T-helper 2 cell treated with Interferon-gamma antibody and Interleukin-4, amounts not matched to agents 5 μg/mL and 100 μg/mL, for 36 hours (primary cell): ENCODE measurements at regions not wholly inside any gene's neighbourhood (a gene's known extent, or its start where the extent isn't known, plus 50 kb on each side); places are given as distances from the start of the nearest gene placed in this dataset.
"Not testable (repeated sequence)": the region's sequence is repeated elsewhere in the genome, so short reads cannot be mapped to it uniquely, and the experiment has no call there.

ENCODE experiments used
- DNase-seq: peaks from one replicate; pipeline ENCODE4 v3.0.0; 2021; ENCODE audit warnings: low spot score
- H3K27ac Mint-ChIP-seq: one replicate; pipeline ENCODE4 v1.8.0; 2021; ENCODE audit warnings: mild to moderate bottlenecking, mixed read lengths
- H3K27me3 Mint-ChIP-seq: one replicate; pipeline ENCODE4 v1.8.0; 2021; ENCODE audit warnings: low read depth, mixed read lengths
- H3K36me3 Mint-ChIP-seq: one replicate; pipeline ENCODE4 v1.8.0; 2021; ENCODE audit warnings: low read depth, mixed read lengths
- H3K4me1 Mint-ChIP-seq: one replicate; pipeline ENCODE4 v1.8.0; 2021; ENCODE audit warnings: low read depth, mixed read lengths
- H3K4me3 Mint-ChIP-seq: one replicate; pipeline ENCODE4 v1.8.0; 2022; ENCODE audit warnings: mild to moderate bottlenecking, moderate library complexity, mixed read lengths
- H3K9me3 Mint-ChIP-seq: one replicate; pipeline ENCODE4 v1.8.0; 2021; ENCODE audit warnings: mixed read lengths

DNA sequence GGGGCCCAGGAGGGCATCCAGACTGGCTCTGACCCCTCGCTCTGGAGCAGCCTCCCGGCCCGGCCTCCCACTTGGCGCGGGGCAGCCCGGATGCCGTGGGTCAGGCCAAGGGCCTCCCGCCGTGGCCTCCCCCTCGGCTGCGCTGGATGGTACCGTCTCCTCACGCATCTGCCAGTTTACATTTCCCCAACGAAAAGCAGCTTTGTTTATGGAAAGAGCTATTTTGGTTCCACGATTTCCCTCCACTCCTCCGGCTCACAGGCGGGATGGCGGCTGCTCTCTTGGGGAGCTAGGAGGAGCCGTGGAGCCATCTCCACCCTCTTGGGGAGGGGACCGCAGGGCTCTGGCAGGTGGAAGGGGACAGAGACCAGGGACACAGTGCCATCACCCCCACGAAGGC is 93.2 kb upstream of the MYL10 start:
- H3K36me3 Mint-ChIP-seq, result no peaks in the 10 kb centered on the region
- peaks cover 3% of the 10 kb centered on the region for H3K4me1 Mint-ChIP-seq
- H3K9me3 Mint-ChIP-seq, result peaks cover 3% of the 10 kb centered on the region
- H3K27ac Mint-ChIP-seq, result no peak overlapping the region
- no peaks in the 10 kb centered on the region for H3K27me3 Mint-ChIP-seq
- H3K4me3 Mint-ChIP-seq, result no peak overlapping the region
- no peak for DNase-seq

DNA sequence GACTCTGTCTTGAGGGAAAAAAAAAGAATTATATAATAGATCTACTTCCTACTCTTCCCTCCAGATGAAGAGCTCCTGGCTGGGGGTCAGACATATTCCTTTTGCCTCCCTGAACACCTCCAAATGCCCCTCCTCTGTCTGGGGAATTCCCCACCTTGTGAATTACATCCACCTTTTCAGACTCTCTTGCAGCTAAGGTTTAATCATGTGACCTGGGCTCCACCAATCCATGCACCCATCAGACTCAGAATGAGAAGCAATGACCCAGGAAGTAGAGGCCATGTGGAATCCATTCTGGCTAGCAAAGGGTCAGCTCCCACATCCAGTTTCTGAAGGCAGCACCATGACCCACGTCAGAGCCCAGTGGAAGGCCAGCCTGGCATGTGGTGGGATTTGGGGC is 93.6 kb upstream of the CUX1 start:
- peaks cover 3% of the 10 kb centered on the region for H3K4me1 Mint-ChIP-seq
- H3K27me3 Mint-ChIP-seq, result no peaks in the 10 kb centered on the region
- no peak overlapping the region for H3K4me3 Mint-ChIP-seq
- no peak for DNase-seq
- no peak overlapping the region for H3K27ac Mint-ChIP-seq
- H3K9me3 Mint-ChIP-seq, result peaks cover 3% of the 10 kb centered on the region
- no peaks in the 10 kb centered on the region for H3K36me3 Mint-ChIP-seq

DNA sequence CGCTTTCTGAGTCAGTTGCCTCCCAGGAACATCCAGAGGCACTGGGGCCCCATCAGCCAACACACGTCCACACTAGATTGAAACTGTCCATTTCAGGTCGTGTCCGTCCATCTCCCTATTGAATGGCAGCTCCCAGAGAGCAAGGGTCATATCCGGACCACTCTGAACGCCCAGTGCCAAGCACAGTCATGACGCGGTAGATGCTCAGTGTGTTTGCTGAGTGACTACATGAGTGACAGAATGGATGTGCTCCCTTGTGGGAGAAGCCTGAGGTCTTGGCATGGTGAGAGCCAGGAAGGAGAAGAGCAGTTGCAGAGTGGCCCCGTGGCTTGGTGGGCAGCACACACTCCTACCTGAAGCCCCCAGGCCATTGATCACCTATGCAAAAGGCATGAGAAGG is 92.5 kb upstream of the CUX1 start:
- H3K27ac Mint-ChIP-seq, result no peak overlapping the region
- no peak for DNase-seq
- H3K9me3 Mint-ChIP-seq, result peaks cover 3% of the 10 kb centered on the region
- H3K27me3 Mint-ChIP-seq, result no peaks in the 10 kb centered on the region
- no peak overlapping the region for H3K4me3 Mint-ChIP-seq
- H3K4me1 Mint-ChIP-seq, result peaks cover 3% of the 10 kb centered on the region
- no peaks in the 10 kb centered on the region for H3K36me3 Mint-ChIP-seq

DNA sequence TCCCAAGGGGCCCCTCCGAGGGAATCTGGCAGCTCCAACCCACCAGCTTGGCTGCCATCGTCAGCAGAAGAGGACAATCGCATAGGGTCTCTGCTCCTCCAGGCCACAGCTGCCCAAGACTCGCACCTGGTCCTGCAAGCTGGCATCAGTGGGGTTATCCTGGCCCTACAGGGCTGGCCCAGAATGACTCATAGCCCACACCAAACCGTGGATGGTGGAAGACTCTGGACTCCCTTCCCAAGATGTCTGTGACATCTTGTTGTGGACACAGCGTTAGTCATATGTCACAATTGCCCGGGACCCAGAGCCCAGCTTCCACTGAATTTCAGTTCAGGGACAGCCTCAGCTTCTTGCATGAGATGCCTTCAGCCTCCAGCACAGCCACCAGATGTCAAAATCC is 91.5 kb upstream of the CUX1 start:
- DNase-seq, result no peak
- no peaks in the 10 kb centered on the region for H3K36me3 Mint-ChIP-seq
- H3K4me1 Mint-ChIP-seq, result no peaks in the 10 kb centered on the region
- H3K27me3 Mint-ChIP-seq, result no peaks in the 10 kb centered on the region
- H3K4me3 Mint-ChIP-seq, result no peak overlapping the region
- H3K9me3 Mint-ChIP-seq, result peaks cover 3% of the 10 kb centered on the region
- H3K27ac Mint-ChIP-seq, result no peak overlapping the region

DNA sequence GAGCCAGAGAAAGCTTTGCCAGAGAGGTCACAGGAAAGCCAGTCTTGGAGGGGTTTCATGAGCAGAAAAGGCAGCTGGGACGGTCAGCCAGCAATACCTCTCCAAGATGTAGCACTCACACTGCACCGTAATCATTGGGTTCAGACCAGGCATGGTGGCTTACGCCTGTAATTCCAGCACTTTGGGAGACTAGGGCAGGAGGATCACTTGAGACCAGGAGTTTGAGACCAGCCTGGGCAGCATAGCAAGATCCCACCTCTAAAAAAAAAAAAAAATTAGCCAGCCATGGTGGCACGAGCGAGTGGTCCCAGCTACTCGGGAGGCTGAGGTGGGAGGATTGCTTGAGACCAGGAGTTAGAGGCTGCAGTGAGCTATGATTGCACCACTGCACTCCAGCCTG is 90.2 kb upstream of the CUX1 start:
- no peak overlapping the region for H3K4me3 Mint-ChIP-seq
- H3K36me3 Mint-ChIP-seq, result no peaks in the 10 kb centered on the region
- no peak overlapping the region for H3K27ac Mint-ChIP-seq
- no peaks in the 10 kb centered on the region for H3K4me1 Mint-ChIP-seq
- no peaks in the 10 kb centered on the region for H3K27me3 Mint-ChIP-seq
- no peak for DNase-seq
- peaks cover 3% of the 10 kb centered on the region for H3K9me3 Mint-ChIP-seq

DNA sequence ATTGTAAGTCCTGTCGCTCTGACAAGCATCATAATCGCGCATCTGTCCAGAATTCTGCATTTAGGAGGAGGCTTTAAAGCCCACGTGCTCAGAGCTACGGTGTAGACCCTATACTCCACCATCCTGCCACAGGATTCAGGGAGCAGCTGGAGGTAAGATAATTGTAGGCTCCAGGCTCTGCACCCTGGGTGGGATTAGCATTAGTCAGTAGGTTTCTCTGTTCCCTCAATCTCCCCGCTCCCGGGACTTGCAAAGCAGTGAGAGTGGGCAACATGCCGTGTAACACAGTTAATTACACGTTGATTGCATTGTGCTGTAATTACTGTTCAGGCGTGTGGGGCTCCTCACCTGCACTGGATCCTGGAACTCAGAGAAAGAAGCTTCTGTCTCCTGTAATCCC is 89.3 kb upstream of the CUX1 start:
- Mint-ChIP-seq H3K9me3 (peaks cover 3% of the 10 kb centered on the region), H3K36me3 (no peaks in the 10 kb centered on the region), H3K4me3 (no peak overlapping the region), H3K27me3 (no peaks in the 10 kb centered on the region), H3K4me1 (no peaks in the 10 kb centered on the region), H3K27ac (no peak overlapping the region)
- DNase-seq, result no peak

DNA sequence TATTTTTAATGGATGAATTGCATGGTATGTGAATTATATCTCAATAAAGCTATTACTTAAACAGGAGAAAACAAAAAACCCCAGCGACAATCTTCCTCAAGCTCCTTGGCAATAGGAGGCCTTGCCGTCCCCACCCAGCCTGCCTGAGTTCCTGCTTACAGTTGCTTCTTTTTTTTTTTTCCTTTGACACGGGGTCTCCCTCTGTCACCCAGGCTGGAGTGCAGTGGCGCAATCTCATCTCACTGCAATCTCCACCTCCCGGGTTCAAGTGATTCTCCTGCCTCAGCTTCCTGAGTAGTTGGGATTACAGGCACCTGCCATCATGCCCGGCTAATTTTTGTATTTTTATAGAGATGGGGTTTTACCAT is 88.6 kb upstream of the CUX1 start:
- H3K4me1 Mint-ChIP-seq, H3K27ac Mint-ChIP-seq, H3K27me3 Mint-ChIP-seq, H3K9me3 Mint-ChIP-seq, DNase-seq, H3K36me3 Mint-ChIP-seq, H3K4me3 Mint-ChIP-seq: not testable (repeated sequence)

DNA sequence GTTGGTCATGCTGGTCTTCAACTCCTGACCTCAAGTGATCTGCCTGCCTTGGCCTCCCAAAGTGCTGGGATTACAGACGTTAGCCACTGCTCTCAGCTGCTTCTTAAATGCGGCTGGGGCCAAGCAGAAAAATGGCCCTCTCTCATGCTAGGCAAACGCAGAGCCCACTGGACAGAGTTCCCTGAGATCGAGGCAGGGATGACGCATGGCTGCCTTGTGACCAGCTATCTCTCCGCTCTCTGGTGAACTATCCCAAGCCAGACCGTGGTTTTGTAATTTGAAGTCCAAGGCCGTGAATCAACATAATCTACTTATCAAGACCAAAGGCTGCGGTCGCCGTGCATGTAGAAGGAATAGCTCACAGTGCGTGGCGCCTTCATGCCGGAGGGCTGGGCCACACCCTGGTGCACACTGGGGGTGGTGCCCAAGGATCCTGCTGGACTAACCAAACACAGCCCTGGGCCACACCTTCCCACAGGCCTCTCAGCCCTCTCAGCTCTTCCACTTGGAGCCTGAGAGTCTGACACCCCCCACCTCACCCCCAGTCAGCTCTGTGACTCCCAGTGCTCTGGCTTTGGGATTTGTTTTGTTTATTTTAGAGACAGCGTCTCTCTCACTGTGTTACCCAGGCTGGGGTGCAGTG is 88.1 kb upstream of the CUX1 start:
- DNase-seq, result no peak
- H3K27me3 Mint-ChIP-seq, result no peaks in the 10 kb centered on the region
- H3K9me3 Mint-ChIP-seq, result no peaks in the 10 kb centered on the region
- H3K4me1 Mint-ChIP-seq, result peaks cover 4% of the 10 kb centered on the region
- no peak overlapping the region for H3K4me3 Mint-ChIP-seq
- no peaks in the 10 kb centered on the region for H3K36me3 Mint-ChIP-seq
- H3K27ac Mint-ChIP-seq, result no peak overlapping the region

DNA sequence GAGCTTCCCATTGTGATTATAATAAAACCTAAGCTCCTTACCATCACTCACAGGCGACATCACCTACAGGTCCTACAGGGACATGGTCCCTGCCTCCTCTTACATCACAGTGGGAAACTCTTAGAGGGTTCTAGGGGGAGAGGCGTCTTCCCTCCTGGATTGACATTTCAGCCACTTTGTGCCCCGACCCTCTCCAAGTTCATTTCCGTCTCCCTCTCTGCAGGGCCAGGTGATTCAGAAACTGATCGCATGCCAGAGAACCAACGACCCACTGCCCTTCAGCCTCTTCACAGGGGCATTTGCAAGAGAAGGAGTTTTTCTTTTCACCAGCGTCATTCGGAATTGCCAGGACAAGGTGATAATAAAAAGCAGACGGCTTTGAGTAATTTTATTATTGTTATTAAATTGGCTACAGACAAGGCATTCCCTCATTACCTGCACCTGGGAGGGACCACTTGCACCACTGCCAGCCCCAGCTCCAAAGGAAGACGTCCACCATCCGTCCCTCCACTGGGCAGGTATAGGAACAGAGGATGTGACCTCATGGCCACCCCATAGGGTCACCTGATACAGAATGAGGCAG is 85.8 kb upstream of the CUX1 start:
- no peak for DNase-seq
- Mint-ChIP-seq H3K4me1 (peaks cover 7% of the 10 kb centered on the region), H3K27ac (no peak overlapping the region), H3K27me3 (no peaks in the 10 kb centered on the region), H3K4me3 (no peak overlapping the region), H3K9me3 (no peaks in the 10 kb centered on the region), H3K36me3 (no peaks in the 10 kb centered on the region)

DNA sequence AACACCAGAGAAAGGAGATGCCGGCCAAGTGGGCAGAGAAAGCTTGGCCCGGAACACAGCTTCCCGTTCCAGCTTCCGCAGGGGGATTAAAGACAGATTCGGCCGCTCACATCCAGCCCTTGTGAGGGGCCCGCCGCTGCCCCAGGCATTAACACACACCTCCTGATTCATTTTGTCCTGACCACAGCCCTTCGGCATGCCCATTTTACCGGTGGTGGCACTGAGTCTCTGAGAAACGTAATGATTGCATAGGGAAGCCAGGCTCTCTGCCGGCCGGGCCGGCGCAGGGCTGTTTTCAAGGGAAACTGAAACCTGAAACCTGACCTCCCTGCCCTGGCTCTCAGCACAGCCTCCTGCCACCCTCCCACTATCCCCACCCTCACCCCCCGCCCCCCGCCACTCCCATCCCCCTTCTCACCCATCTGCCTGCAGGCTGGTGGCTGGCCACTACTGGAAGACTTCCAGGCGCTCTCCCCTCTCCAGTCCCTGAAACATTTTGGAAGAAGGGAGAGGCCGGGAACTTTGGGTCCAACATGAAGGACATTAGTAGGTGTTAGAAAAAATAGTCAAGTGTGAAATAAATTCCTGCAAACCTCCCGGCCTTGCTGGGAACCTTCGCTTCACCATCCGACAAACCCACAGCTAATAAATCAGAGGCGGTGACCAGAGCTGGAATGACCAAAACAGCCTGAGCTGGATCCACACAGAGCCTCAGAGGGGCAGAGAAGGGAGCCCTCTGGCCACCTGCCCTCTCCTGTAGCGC is 83.5 kb upstream of the CUX1 start:
- Mint-ChIP-seq H3K4me3 (no peak overlapping the region), H3K36me3 (no peaks in the 10 kb centered on the region), H3K4me1 (peaks cover 12% of the 10 kb centered on the region)

DNA sequence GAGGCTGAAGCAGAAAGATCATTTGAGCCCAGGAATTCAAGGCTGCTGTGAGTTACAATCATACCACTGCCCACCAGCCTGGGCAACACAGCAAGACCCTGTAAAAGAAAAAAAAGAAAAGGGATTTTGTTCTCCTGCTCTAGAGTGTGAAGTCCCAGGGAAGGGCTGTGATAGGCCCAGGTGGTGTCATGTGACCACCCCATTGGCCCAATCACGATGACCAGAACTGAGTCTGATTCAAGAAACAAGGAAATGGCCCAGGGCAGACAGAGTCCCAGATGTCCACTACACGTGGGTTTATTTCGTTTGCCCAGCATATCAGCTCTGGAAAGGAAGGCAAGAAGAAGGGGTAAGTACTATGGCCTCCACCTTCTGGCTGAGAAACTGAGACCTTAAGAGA is 81.3 kb upstream of the CUX1 start:
- no peaks in the 10 kb centered on the region for H3K9me3 Mint-ChIP-seq

More for the DNA sequence above, 83.5 kb upstream of the CUX1 start:
- Mint-ChIP-seq H3K27ac (no peak overlapping the region), H3K27me3 (no peaks in the 10 kb centered on the region), H3K9me3 (no peaks in the 10 kb centered on the region)
- no peak for DNase-seq

DNA sequence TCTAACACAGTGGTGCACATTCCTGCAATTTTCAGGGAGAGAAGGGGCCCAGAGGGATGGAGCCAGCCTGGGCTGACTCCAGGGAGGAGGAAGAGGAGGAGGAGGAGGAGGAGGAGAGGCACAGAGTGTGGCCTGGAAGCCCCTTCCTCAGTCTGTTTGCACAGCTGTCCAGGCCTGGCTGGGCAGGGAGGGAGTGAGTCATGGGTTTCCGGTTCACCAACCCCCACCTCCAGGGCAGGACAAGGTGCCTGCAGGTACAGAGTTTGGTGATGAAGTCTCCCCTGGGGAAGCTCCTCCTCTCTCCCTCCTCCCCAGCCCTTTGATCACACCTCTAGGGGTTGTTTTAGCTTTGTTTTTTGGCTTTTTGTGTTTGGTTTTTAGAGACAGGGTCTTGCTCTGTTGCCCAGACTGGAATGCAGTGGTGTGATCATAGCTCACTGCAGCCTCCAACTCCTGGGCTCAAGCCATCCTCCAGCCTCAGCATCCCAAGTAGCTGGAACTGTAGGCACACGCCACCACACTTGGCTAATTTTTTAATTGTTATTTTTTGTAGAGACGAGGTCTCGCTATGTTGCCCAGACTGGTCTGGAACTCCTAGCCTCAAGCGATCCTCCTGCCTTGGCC is 77.5 kb upstream of the CUX1 start:
- H3K27me3 Mint-ChIP-seq, result no peaks in the 10 kb centered on the region
- no peak overlapping the region for H3K4me3 Mint-ChIP-seq
- H3K27ac Mint-ChIP-seq, result peak overlapping the region; percentile 89
- no peaks in the 10 kb centered on the region for H3K9me3 Mint-ChIP-seq
- DNase-seq, result no peak
- peaks cover 30% of the 10 kb centered on the region for H3K4me1 Mint-ChIP-seq
- H3K36me3 Mint-ChIP-seq, result peaks cover 2% of the 10 kb centered on the region

More for the DNA sequence above, 81.3 kb upstream of the CUX1 start:
- no peak for DNase-seq
- Mint-ChIP-seq H3K27ac (no peak overlapping the region), H3K36me3 (peaks cover under 1% of the 10 kb centered on the region), H3K4me3 (no peak overlapping the region), H3K27me3 (no peaks in the 10 kb centered on the region), H3K4me1 (peaks cover 25% of the 10 kb centered on the region)

DNA sequence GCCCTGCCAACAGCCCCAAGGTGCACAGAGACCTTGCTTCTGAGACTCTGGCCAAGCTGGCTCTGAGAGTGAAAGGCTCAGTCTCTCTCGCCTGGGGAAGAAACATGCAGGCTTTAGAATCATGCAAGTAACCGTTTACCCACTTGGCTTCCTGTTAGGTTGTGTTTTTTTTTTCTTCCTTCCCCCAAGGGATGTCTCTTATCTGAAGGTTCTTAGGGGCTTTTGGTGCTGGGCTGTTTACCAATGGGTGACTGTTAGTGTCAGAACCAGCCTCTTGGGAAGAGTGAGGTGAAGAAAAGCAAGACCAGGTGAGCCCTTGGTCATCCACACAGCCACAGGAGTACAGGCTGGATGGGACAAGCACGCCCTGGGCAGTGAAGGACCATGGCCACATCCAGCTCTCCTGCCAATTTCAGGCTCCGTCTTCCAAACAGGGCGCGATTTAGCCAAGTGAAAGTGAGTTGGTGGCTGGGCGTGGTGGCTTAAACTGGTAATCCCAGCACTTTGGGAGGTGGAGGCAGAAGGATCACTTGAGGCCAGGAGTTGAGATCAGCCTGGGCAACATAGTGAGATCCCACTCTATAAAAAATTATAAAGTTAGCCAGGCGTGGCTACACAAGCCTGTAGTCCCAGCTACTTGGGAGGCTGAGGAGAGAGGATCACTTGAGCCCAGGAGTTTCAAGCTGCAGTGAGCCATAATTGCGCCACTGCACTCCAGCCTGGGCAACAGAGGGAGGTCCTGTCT is 76.3 kb upstream of the CUX1 start:
- H3K27me3 Mint-ChIP-seq, result no peaks in the 10 kb centered on the region
- H3K27ac Mint-ChIP-seq, result peak overlapping the region; percentile 89
- no peaks in the 10 kb centered on the region for H3K9me3 Mint-ChIP-seq
- peak overlapping the region; percentile 76 for H3K4me3 Mint-ChIP-seq
- H3K4me1 Mint-ChIP-seq, result peaks cover 35% of the 10 kb centered on the region
- DNase-seq, result no peak
- H3K36me3 Mint-ChIP-seq, result peaks cover 2% of the 10 kb centered on the region
